Testis (tissue), 2 donors: ENCODE measurements at regions not wholly inside any gene's neighbourhood (a gene's known extent, or its start where the extent isn't known, plus 50 kb on each side); places are given as distances from the start of the nearest gene placed in this dataset.
"Not testable (repeated sequence)": the region's sequence is repeated elsewhere in the genome, so short reads cannot be mapped to it uniquely, and the experiment has no call there.

Source experiments
- DNase-seq: peaks from one replicate; pipeline ENCODE4 v3.0.0-alpha.2; 2019
- H3K27ac ChIP-seq, 2 donors: fragments of 200-600 bp; sonication (generic); one replicate each; pipeline ENCODE4 v1.5.1; 2019
- H3K27me3 ChIP-seq: fragments of 200-600 bp; sonication (generic); one replicate; pipeline ENCODE4 v1.5.1; 2019
- H3K36me3 ChIP-seq: fragments of 200-600 bp; sonication (generic); one replicate; pipeline ENCODE4 v1.5.1; 2017; ENCODE audit warnings: low read depth; ENCODE audit errors: missing control alignments
- H3K4me1 ChIP-seq: fragments of 200-600 bp; sonication (generic); one replicate; pipeline ENCODE4 v1.5.1; 2019
- H3K4me3 ChIP-seq, 2 donors: fragments of 200-600 bp; sonication (generic); one replicate each; pipeline ENCODE4 v1.5.1; 2017 to 2019
- H3K9me3 ChIP-seq: fragments of 200-600 bp; sonication (generic); one replicate; pipeline ENCODE4 v1.5.1; 2017
- WGBS, 2 donors: methylation state at CpG; one replicate each; pipeline ENCODE4 v1.1.5; 2018; 5-methylcytosine and 5-hydroxymethylcytosine counted together
- intact Hi-C: fragments of 100-400 bp; cut with DNase I; formaldehyde crosslinking; loops from one replicate; pipeline ENCODE4 v1.15.1; 2023; ENCODE audit warnings: low total_unique reads

- H3K4me3 ChIP-seq, H3K27ac ChIP-seq, H3K9me3 ChIP-seq, H3K27me3 ChIP-seq, intact Hi-C loops, H3K36me3 ChIP-seq, H3K4me1 ChIP-seq: not testable (repeated sequence)
- 87 to 90% methylated on average over 4 of the region's 4 CpGs for WGBS, 2 donors
- peak; percentile 14 for DNase-seq
These were observed 747.2 kb downstream of the TTLL7 start for GRCh38 chr1:83251687-83252086.

GRCh38 chr1:83246780-83247179 is 752.2 kb downstream of the TTLL7 start:
- H3K27ac ChIP-seq, H3K4me1 ChIP-seq, intact Hi-C loops, H3K27me3 ChIP-seq, DNase-seq, H3K36me3 ChIP-seq, H3K4me3 ChIP-seq, H3K9me3 ChIP-seq: not testable (repeated sequence)
- WGBS, 2 donors, result 86 to 96% methylated on average over 3 of the region's 3 CpGs

DNA sequence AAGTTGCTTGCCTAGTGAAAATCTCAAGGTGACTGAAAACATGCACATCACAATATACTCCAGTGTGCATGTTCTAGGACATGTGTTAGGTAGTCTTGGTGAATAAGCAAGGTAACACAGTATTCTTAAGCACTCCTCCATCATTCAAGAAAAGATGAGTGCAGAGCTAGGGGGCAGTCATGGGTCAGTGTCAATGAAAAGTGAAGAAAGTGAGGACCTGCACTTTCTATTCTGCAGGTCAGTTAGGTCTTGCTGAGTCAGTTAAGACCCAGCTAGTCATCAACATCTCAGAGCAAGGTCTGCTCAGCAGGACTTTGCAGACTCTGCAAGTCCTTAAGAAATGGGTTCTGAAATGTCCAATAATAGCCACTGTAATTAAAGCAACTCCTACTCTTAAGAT is 754.1 kb downstream of the TTLL7 start:
- H3K27me3 ChIP-seq, intact Hi-C loops, H3K27ac ChIP-seq, H3K36me3 ChIP-seq, DNase-seq, H3K4me3 ChIP-seq, H3K9me3 ChIP-seq, H3K4me1 ChIP-seq: not testable (repeated sequence)

- H3K27me3 ChIP-seq, H3K4me1 ChIP-seq, DNase-seq, intact Hi-C loops, H3K9me3 ChIP-seq, H3K4me3 ChIP-seq, H3K36me3 ChIP-seq, H3K27ac ChIP-seq: not testable (repeated sequence)
These were observed 759.4 kb downstream of the TTLL7 start for GRCh38 chr1:83239568-83239967.

DNA sequence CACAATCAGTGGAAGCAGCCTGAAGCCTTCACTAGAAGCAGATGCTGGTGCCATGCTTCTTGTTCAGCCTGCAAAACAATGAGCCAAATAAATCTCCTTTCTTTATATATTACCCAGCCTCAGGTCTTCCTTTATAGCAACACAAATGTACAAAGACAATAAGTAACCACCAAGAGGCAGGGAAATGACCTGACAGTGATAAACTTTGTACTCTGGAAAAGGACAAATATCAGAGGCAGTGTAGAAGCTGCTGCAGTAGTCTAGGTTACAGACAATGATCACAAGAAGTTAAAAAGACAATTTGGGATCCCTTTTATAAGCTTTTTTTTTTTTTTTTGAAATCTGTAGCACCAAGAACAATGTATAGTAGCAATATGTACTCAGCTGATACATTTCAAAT is 760.3 kb downstream of the TTLL7 start:
- intact Hi-C loops, DNase-seq, H3K4me1 ChIP-seq, H3K27ac ChIP-seq, H3K4me3 ChIP-seq, H3K36me3 ChIP-seq, H3K9me3 ChIP-seq, H3K27me3 ChIP-seq: not testable (repeated sequence)

- H3K4me3 ChIP-seq, H3K36me3 ChIP-seq, intact Hi-C loops, H3K4me1 ChIP-seq, H3K9me3 ChIP-seq, DNase-seq, H3K27ac ChIP-seq, H3K27me3 ChIP-seq: not testable (repeated sequence)
These were observed 779.1 kb downstream of the TTLL7 start for GRCh38 chr1:83219788-83220187.

- H3K4me1 ChIP-seq, DNase-seq, H3K9me3 ChIP-seq, H3K27ac ChIP-seq, H3K36me3 ChIP-seq, H3K4me3 ChIP-seq, intact Hi-C loops, H3K27me3 ChIP-seq: not testable (repeated sequence)
- WGBS, 2 donors, result 64 to 67% methylated on average over 5 of the region's 5 CpGs
These were observed 780.8 kb downstream of the TTLL7 start for GRCh38 chr1:83218036-83218716.

GRCh38 chr1:83214317-83214716 is 784.6 kb downstream of the TTLL7 start:
- H3K36me3 ChIP-seq, H3K27me3 ChIP-seq, intact Hi-C loops, H3K4me1 ChIP-seq, H3K9me3 ChIP-seq, H3K27ac ChIP-seq, DNase-seq, H3K4me3 ChIP-seq: not testable (repeated sequence)

DNA sequence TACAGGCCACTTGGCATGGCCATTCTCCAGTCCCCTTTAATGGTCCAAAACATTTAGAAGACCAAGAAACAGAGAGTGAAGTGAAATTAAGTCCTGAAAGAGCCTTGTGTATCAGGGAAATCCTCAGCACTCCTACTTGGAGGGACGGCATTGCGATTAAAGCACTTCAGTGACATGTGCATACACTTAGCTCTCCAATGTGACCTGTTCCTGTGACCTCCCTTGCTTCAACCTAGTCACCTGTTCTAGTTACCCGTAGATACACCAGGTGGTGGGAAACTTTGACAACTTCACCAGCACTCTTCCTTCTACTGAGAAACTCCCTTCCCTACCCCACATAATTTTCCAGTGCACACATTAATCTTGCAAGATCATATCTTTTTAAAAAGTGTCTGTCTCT is 785.3 kb downstream of the TTLL7 start:
- H3K36me3 ChIP-seq, H3K27me3 ChIP-seq, H3K27ac ChIP-seq, H3K4me3 ChIP-seq, DNase-seq, H3K9me3 ChIP-seq, H3K4me1 ChIP-seq, intact Hi-C loops: not testable (repeated sequence)
- 92 to 96% methylated on average over 3 of the region's 3 CpGs for WGBS, 2 donors

DNA sequence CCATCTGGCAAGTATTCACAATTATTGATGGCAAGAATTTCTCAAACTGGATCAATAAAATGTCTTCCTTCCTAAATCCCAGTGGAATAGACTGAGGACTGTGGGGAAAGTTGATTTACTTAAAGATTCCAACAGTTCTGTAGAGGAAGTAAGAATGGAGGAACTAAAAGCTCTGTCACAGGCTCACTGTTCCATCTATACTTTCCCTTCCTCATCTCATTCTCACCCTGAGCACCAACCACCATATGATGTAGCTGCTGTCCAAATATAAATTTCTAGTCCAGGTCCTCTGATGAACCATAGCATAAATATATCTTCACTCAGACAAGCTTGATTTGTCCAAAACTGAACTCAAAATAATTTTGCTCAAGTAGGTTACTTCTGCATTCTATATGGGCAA is 786.9 kb downstream of the TTLL7 start:
- intact Hi-C loops, DNase-seq, H3K27me3 ChIP-seq, H3K36me3 ChIP-seq, H3K4me3 ChIP-seq, H3K4me1 ChIP-seq, H3K9me3 ChIP-seq, H3K27ac ChIP-seq: not testable (repeated sequence)

DNA sequence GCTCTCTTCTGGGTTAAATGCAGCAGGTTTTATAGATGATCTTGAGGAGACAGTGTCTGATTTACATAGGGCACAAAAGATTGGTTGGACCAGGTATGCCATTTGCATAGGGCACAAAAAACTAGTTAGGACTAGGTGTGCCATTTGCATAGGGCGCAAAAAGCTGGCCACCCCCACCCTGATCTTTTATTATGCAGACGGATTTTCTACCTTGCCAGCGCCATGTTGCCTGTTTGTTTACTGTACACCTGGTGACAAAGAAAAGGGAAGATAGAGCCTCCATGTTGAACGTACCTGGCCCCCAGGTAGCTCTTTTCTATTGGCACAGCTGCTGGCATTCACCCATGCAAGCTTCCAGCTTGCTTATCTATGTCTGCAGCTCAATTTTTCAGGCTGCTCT is 790.4 kb downstream of the TTLL7 start:
- H3K36me3 ChIP-seq, intact Hi-C loops, H3K27me3 ChIP-seq, DNase-seq, H3K4me3 ChIP-seq, H3K4me1 ChIP-seq, H3K27ac ChIP-seq, H3K9me3 ChIP-seq: not testable (repeated sequence)
- 88 to 92% methylated on average over 4 of the region's 4 CpGs for WGBS, 2 donors

GRCh38 chr1:83194610-83195009 is 804.3 kb downstream of the TTLL7 start:
- H3K36me3 ChIP-seq, H3K27me3 ChIP-seq, H3K4me3 ChIP-seq, DNase-seq, H3K9me3 ChIP-seq, H3K27ac ChIP-seq, intact Hi-C loops, H3K4me1 ChIP-seq: not testable (repeated sequence)
- WGBS, 2 donors, result 71 to 81% methylated on average over 1 of the region's 1 CpG

DNA sequence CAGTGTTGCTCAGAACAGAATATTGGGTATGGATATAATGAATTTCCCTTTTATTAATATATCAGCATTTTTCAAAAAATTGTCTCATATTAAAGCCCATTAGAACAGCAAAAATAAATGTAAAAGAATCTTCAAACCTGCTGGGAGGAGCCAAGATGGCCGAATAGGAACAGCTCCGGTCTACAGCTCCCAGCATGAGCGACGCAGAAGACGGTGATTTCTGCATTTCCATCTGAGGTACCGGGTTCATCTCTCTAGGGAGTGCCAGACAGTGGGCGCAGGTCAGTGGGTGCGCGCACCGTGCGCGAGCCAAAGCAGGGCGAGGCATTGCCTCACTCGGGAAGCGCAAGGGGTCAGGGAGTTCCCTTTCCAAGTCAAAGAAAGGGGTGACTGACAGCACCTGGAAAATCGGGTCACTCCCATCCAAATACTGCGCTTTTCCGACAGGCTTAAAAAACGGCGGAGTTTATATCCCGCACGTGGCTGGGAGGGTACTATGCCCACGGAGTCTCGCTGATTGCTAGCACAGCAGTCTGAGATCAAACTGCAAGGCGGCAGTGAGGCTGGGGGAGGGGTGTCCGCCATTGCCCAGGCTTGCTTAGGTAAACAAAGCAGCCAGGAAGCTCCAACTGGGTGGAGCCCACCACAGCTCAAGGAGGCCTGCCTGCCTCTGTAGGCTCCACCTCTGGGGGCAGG is 816.8 kb downstream of the TTLL7 start:
- H3K4me1 ChIP-seq, H3K9me3 ChIP-seq, H3K4me3 ChIP-seq, H3K27me3 ChIP-seq, intact Hi-C loops, DNase-seq, H3K36me3 ChIP-seq, H3K27ac ChIP-seq: not testable (repeated sequence)
- 81 to 92% methylated on average over 14 to 26 of the region's 26 CpGs for WGBS, 2 donors
